HG02981 (cell line): ENCODE measurements at regions not wholly inside any gene's neighbourhood (a gene's known extent, or its start where the extent isn't known, plus 50 kb on each side); places are given as distances from the start of the nearest gene placed in this dataset.

Experiments used
- ATAC-seq: cut with Tn5 transposase; IDR thresholded peaks from one replicate; pipeline ENCODE4 v1.9.1; 2021; ENCODE audit warnings: mild to moderate bottlenecking, moderate library complexity; ENCODE audit not compliant: unreplicated experiment

GRCh38 chr10:21099291-21100062 lies 202.4 kb upstream of the NEBL start:
- no peak for ATAC-seq

DNA sequence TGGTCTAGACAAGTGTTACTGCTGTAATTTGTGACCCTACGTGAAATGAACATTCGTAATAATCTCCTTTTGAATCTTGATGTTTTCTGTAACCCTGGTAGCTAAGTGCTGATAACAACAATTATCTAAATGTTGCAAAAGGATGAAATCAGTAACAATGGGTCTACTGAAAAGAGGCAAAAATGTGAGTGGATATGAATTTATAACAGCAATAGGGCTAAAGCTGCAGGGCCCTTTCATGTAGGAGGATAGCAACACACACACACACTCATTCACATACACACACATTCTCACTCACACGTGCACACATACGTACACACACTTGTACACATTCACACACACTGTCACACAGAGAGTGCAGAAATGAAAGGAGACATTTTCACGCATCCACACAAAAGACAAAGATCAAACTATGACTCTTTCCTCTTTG lies 200.8 kb upstream of the NEBL start:
- ATAC-seq: no peak

DNA sequence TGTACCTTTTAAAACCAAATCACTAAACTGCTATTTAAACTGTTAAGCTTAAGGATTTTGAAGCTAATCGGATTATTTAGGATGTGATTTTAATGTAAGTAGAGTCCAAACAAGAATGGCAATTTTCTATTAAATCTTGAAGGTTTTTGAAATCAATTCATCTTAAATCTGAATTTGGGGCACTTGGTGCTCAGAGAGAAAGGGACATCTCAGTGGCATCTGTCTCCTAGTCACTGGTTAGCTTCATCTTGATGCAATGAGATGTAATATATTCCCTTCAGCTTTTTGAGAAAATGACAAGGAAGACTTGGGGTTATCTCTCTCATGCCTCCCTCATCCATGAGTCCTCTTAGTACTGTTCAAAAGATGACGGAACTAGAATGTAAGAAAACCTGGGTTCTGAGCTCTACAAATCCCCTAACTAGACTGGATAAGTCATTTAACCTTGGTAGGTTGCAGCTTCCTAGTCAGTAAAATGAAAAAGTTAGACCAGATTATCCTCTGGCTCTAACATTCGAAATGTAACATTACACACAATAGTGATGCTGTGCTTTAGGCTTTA lies 198.5 kb upstream of the NEBL start:
- ATAC-seq: no peak

DNA sequence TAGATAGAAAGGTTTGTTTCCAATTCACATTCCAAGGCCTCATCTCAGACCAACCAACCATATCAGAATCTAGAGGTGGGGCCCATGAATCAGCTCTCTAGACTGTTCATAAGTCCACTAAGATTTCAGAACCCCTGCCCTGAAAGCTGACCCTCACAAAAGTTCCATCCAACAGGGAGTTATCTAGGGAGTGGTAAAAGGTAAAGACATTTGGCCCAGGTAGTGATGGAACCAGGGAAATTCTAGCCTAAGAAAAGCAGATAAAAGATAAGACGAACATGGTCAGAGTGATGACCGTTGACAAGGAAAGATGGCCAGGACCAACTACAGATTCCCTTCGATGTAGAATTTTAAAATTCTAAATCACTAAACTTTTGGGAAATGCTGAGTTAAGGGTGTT lies 198.0 kb upstream of the NEBL start:
- ATAC-seq: no peak

DNA sequence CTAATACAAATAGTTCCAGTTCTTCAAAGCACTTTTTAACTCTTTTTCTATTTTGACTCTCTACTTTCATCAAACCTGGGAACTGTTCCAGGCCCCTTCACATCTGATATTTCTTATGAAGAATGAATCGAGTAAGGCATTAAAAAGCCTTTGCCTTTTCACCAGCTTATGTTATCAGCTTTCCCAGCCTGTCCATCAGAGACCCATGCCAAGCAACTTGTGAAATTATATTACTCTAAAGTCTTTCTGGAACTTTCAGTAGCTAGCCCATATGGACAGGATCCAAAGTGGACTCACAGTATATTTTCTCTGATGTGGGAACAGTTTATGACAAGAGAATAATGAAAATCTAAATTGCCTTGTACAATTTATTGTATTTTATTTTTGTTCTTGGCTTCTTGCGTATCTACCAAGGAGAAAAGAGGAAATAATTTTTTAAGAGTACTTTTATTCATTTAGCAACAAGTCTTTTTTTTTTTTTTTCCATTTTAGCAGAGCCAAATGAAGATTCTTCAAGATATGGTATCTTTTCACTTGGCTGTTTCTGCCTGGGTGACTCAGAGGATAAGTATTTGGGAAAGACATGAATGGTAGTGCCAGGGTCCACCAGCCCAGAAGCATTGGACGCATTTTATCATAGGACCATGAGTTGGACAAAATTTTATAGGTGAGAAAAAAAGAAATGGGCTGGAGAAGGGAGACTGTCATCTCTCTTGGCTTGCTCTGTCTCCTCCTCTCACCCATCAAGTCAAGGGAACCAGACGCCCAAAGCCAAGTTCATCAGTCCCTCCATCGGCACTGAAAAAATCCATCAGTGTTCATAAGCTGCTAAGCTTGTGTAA lies 195.8 kb upstream of the NEBL start:
- no peak for ATAC-seq

DNA sequence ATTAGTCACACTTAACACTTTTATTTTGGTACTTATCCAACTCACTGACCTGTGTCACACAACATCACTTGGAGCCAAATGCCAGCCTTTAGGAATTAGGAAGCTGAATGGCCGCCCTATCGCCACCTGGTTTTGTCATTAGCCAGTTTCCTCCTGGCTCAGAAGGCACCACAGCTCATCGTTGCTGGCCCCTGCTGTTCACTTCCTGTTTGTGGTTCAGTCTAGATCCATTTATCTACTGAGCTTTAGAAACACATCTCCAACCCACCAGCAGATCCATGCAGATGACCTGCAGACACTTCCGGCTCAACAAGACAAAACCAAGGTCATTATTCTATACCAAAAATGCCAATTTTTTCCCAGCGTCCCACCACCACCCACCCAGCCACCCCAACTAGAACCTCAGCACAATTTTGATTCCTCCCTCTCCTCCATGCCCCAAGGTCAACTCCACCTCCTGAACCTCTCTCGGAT lies 193.5 kb upstream of the NEBL start:
- ATAC-seq: no peak

- no peak for ATAC-seq
These were observed 190.4 kb upstream of the NEBL start for GRCh38 chr10:21087476-21087875.

DNA sequence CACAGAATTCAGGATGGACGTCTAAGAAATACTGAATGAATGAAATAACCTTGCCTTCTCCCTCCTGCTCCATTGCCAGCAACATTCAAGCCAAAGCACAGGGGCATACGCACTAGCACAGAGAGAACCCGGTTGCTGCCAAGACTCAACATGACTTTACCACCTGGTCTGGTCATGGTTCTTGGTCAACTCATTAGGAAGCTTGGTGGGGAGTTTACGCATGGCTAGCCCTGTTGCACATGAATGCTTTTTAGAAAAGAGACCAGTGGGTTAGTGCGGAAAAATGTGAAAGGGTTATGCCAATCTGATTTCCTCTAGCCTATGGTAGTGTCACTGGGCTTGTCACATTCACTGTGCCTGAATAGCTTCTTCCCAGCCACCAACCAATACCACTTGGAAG lies 187.6 kb upstream of the NEBL start:
- ATAC-seq: no peak

GRCh38 chr10:21083861-21084260 lies 186.8 kb upstream of the NEBL start:
- no peak for ATAC-seq

DNA sequence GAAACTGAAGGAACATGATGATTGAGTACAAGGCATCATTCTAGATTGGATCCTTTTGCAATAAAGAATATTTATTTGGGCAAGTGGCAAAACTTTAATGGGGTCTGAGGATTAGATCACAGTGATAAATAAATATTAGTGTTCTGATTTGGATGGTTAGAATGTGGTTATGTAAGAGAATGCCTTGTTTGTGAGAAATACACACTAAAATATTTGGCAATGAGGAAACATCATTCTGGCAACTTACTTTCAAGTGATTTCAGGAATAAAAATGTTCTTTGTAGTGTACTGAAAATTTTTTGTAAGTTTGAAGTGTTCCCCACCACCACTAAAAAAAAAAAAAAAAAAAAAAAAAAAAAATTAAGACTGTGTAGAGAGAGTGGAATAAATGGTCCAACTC lies 185.1 kb upstream of the NEBL start:
- ATAC-seq: no peak

GRCh38 chr10:21080261-21080660 lies 183.2 kb upstream of the NEBL start:
- no peak for ATAC-seq

DNA sequence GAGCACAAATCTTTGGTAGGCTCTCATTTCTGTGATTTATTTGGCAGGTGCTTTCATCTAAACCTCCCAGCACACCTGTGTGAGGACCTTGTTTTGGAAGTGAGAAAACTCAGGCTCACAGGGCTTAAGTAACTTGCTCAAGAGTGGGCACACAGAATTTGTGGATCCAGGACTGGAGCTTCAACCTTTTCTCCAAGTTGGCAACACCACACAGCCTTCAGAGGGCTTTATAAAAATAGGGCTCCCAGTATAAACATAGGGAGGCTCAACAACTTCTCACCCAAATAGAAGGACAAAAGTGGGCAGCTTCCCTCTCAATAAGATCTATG lies 182.2 kb upstream of the NEBL start:
- no peak for ATAC-seq

- ATAC-seq: peak; percentile 70
These were observed 181.6 kb upstream of the NEBL start for GRCh38 chr10:21078410-21079329.

- no peak for ATAC-seq
These were observed 180.6 kb upstream of the NEBL start for GRCh38 chr10:21077681-21078080.

DNA sequence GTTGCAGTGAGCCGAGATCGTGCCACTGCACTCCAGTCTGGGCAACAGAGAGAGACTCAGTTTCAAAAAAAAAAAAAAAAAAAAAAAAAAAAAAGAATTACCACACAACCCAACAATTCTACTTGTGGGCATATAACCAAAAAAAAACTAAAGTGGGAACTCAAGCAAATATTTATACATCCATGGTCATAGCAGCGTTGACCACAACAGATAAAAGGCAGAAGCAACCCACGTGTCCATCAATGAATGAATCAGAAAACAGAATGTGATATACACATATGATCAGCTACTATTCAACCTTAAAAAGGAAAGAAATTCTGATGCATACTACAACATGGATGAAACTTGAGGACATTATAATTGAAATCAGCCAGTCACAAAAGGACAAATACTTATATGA lies 179.3 kb upstream of the NEBL start:
- ATAC-seq: no peak

DNA sequence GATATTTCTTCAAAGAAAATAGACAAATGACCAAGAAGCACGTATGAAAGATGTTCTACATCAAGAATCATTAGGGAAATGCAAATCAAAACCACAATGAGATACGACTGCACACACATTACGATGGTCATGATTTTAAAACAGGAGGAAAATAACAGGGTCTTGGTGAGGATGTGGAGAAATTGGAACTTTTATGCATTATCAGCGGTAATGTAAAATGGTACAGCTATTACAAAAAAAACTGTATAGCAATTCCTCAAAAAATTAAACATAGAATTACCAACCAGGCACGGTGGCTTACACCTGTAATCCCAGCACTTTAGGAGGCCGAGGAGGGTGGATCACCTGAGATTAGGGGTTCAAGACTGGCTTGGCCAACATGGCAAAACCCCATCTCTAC lies 178.8 kb upstream of the NEBL start:
- no peak for ATAC-seq

DNA sequence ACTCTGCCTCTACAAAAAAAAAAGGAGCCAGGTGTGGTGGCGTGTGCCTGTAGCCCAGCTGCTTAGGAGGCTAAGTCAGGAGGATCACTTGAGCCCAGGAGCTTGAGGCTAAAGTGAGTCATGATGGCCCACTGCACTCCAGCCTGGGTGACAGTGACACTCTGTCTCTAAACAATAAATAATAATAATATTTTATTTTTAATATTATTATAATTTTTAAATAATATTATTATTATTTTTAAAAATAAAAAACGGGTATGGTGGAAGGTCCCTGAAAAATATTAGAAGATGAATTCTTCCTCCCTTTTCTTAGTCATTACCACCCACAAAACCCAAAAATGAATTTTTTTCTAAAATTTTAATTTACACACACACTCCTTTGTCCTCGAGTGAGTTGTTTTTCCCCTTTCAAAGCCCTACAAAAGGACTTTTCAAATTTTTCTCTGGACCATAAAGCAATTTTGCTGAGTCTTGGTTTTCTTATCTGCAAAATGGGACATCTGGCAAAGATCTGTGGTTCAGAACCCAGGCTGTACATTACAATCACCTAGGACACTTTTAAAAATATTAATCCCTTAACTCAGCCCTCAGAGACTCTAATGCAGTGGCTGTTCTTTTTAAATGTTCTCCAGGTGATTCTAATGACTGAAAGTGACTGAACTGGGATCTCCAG lies 174.0 kb upstream of the NEBL start:
- ATAC-seq: no peak

DNA sequence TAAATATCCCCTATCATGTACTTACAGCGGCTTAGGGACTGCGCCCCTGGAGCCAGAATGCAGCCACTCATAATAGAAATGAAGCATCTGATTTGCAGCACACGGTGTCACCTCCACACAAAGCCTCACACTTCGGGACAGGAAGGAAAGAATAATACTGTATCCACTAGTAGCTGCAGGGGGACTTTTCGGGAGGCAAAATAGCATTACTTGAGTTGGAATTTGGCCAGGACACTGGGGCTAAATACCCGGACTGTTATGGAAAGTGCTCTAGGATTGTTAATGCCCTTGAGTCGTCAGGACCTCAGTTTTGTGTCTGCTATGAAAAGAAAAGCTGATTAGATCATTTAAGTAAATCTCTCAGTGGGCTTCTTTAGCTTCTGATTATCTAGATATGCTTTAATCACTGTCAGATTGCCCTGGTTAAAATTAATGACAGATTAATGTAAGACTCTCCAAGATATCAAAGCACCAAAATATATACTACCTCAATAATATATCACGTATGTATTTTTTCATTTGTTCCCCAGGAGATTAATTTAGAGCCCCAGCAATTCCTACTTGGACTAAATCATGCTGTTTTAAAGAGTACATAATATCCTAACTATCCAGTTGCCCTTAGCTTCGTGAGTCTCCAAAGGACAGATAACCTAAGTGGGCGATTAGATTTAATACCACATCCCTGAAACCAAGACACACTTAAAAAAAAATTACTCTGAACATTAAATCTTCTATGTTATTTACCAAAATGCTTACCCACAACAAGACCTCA lies 173.0 kb upstream of the NEBL start:
- no peak for ATAC-seq

DNA sequence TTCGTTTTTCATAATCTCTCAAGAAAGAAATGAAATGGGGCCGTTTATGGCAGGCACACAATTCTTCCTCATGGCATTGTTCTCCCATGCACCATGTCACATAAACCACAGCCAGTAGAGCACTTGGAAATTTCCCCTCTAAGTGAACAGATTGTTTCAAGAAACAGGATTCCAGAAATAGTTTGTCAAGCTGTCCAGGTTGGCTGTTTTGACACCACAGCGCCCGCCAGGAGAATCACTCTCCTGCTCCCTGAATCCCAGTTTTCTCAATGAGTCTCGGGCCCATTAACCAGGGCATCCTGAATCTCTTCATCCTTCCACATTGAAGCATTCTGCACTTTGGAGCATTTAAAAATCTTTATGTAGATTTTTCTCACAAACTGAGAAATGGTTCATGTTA lies 172.2 kb upstream of the NEBL start:
- ATAC-seq: no peak
